ENCODE measurements at regions not wholly inside any gene's neighbourhood (a gene's known extent, or its start where the extent isn't known, plus 50 kb on each side); places are given as distances from the start of the nearest gene placed in this dataset.
"Not testable (repeated sequence)": the region's sequence is repeated elsewhere in the genome, so short reads cannot be mapped to it uniquely, and the experiment has no call there.

DNA sequence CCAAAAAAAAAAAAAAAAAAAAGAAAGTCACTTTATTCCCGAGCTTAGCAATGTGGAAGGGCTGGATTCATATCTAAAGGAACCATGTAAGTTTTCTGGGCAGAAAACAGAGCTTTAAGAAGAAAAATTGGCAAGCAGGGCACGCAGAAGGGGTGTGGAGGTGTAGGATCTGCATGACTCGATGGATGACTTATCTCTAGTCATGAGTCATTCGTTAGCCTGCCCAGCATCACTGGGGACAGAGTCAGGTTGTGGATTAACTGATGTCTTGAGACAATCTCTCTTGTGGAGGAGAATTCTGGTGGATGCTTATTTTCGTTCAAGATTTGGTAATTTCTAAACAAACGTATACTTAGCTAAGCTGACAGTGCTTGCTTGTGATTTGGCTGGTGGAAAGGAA lies 322.8 kb upstream of the NPAP1 start:
- not testable (repeated sequence) for TF ChIP-seq CTCF, POLR2A, EP300 (IDR thresholded peaks at IDR 0.05)

All from sigmoid colon (tissue), 4 donors.